Lower lobe of right lung (tissue), 2 donors: ENCODE measurements at regions not wholly inside any gene's neighbourhood (a gene's known extent, or its start where the extent isn't known, plus 50 kb on each side); places are given as distances from the start of the nearest gene placed in this dataset.

Source experiments
- ATAC-seq, 2 donors: fragments of 200-7000 bp; cut with Tn5 transposase; one replicate each; pipeline ENCODE4 v1.9.1; 2020 to 2022; ENCODE audit warnings: mild to moderate bottlenecking in 2 of 2, moderate library complexity in 2 of 2
- DNase-seq: peaks from one replicate; pipeline ENCODE4 v3.0.0-alpha.2; 2020
- H3K27ac ChIP-seq: fragments of 200-600 bp; one replicate; pipeline ENCODE4 v1.8.0; 2022
- H3K27me3 ChIP-seq: fragments of 200-600 bp; one replicate; pipeline ENCODE4 v1.8.0; 2022; ENCODE audit warnings: low read depth
- H3K36me3 ChIP-seq: fragments of 200-600 bp; one replicate; pipeline ENCODE4 v1.8.0; 2022; ENCODE audit warnings: mild to moderate bottlenecking
- H3K4me1 ChIP-seq: fragments of 200-600 bp; one replicate; pipeline ENCODE4 v1.8.0; 2022
- H3K4me3 ChIP-seq: fragments of 200-600 bp; one replicate; pipeline ENCODE4 v1.8.0; 2022; ENCODE audit warnings: mild to moderate bottlenecking
- H3K9me3 ChIP-seq: fragments of 200-600 bp; one replicate; pipeline ENCODE4 v1.8.0; 2022
- CTCF ChIP-seq: fragments of 200-600 bp; IDR thresholded peaks from one replicate; pipeline ENCODE4 v1.8.0; 2022; ENCODE audit warnings: antibody characterized with exemption, mild to moderate bottlenecking
- intact Hi-C: fragments of 100-400 bp; cut with DNase I; formaldehyde crosslinking; loops from one replicate; pipeline ENCODE4 v1.11.0; 2022
- donor health status: DM: no; HTN: yes; CAD: no; lungs with severe emphysema.

- TF ChIP-seq CTCF: no peak
- Histone ChIP-seq H3K9me3 (no peaks in the 10 kb centered on the region), H3K36me3 (no peaks in the 10 kb centered on the region), H3K4me3 (no peak overlapping the region), H3K27ac (no peak overlapping the region), H3K4me1 (no peaks in the 10 kb centered on the region), H3K27me3 (no peaks in the 10 kb centered on the region)
- DNase-seq (no peak), ATAC-seq (no peak)
- intact Hi-C loops: no loop called here
Measured at GRCh38 chr11:13868710-13869397, 93.7 kb upstream of the SPON1 start.

GRCh38 chr11:13869398-13869886, 93.1 kb upstream of the SPON1 start:
- intact Hi-C loops: no loop called here
- ATAC-seq: no peak
- TF ChIP-seq CTCF: no peak

GRCh38 chr11:13874597-13874996, 87.9 kb upstream of the SPON1 start:
- TF ChIP-seq CTCF: no peak
- no peaks in the 10 kb centered on the region for H3K27me3 ChIP-seq
- H3K36me3 ChIP-seq: no peaks in the 10 kb centered on the region
- ATAC-seq (no peak), DNase-seq (no peak)
- no peaks in the 10 kb centered on the region for H3K4me1 ChIP-seq
- H3K9me3 ChIP-seq: no peaks in the 10 kb centered on the region
- H3K4me3 ChIP-seq: no peak overlapping the region
- no peak overlapping the region for H3K27ac ChIP-seq
- intact Hi-C loops: no loop called here

More at GRCh38 chr11:13869398-13869886, 93.1 kb upstream of the SPON1 start:
- no peak overlapping the region for H3K4me3 ChIP-seq
- no peaks in the 10 kb centered on the region for H3K27me3 ChIP-seq
- no peaks in the 10 kb centered on the region for H3K9me3 ChIP-seq
- no peak for DNase-seq
- no peak overlapping the region for H3K27ac ChIP-seq
- no peaks in the 10 kb centered on the region for H3K4me1 ChIP-seq
- no peaks in the 10 kb centered on the region for H3K36me3 ChIP-seq

- no peaks in the 10 kb centered on the region for H3K36me3 ChIP-seq
- no peak overlapping the region for H3K4me3 ChIP-seq
- ATAC-seq: no peak
- intact Hi-C loops: no loop called here
- no peak for TF ChIP-seq CTCF
- H3K27me3 ChIP-seq: no peaks in the 10 kb centered on the region
- H3K9me3 ChIP-seq: no peaks in the 10 kb centered on the region
- H3K27ac ChIP-seq: no peak overlapping the region
- no peak for DNase-seq
- no peaks in the 10 kb centered on the region for H3K4me1 ChIP-seq
Measured at GRCh38 chr11:13875643-13876042, 86.9 kb upstream of the SPON1 start.

GRCh38 chr11:13876423-13876822, 86.1 kb upstream of the SPON1 start:
- TF ChIP-seq CTCF: no peak
- no peak overlapping the region for H3K4me3 ChIP-seq
- no peak for DNase-seq
- H3K27me3 ChIP-seq: no peaks in the 10 kb centered on the region
- no peak overlapping the region for H3K27ac ChIP-seq
- no peak for ATAC-seq
- intact Hi-C loops: no loop called here
- H3K4me1 ChIP-seq: no peaks in the 10 kb centered on the region
- H3K9me3 ChIP-seq: no peaks in the 10 kb centered on the region
- H3K36me3 ChIP-seq: no peaks in the 10 kb centered on the region
